ENCODE measurements at regions not wholly inside any gene's neighbourhood (a gene's known extent, or its start where the extent isn't known, plus 50 kb on each side); places are given as distances from the start of the nearest gene placed in this dataset.

- in situ Hi-C loops (cut with MboI; ENCODE audit: low sequenced_read_pairs, unreplicated experiment) = no loop called here
- no peak for TF ChIP-seq CTCF (IDR thresholded peaks at IDR 0.05; ENCODE audit: borderline replicate concordance, control extremely low read depth, extremely low read depth, insufficient read depth, missing control alignments)
- DNase-seq (ENCODE audit: low spot score) = no peak
These were observed 80.7 kb downstream of the DNTTIP2 start for GRCh38 chr1:93798291-93798690.

GRCh38 chr1:93784538-93784937, 94.5 kb downstream of the DNTTIP2 start:
- TF ChIP-seq CTCF (IDR thresholded peaks at IDR 0.05; ENCODE audit: borderline replicate concordance, control extremely low read depth, extremely low read depth, insufficient read depth, missing control alignments) = no peak
- in situ Hi-C loops (cut with MboI; ENCODE audit: low sequenced_read_pairs, unreplicated experiment) = no loop called here
- no peak for DNase-seq (ENCODE audit: low spot score)

GRCh38 chr1:93783876-93784275, 95.1 kb downstream of the DNTTIP2 start:
- TF ChIP-seq CTCF (IDR thresholded peaks at IDR 0.05; ENCODE audit: borderline replicate concordance, control extremely low read depth, extremely low read depth, insufficient read depth, missing control alignments) = no peak
- DNase-seq (ENCODE audit: low spot score) = no peak
- in situ Hi-C loops (cut with MboI; ENCODE audit: low sequenced_read_pairs, unreplicated experiment) = no loop called here

GRCh38 chr1:93779540-93780165, 98.0 kb upstream of the BCAR3 start:
- TF ChIP-seq CTCF (IDR thresholded peaks at IDR 0.05; ENCODE audit: borderline replicate concordance, control extremely low read depth, extremely low read depth, insufficient read depth, missing control alignments) = no peak
- no peak for DNase-seq (ENCODE audit: low spot score)
- in situ Hi-C loops (cut with MboI; ENCODE audit: low sequenced_read_pairs, unreplicated experiment) = no loop called here

GRCh38 chr1:93778457-93778856, 96.8 kb upstream of the BCAR3 start:
- in situ Hi-C loops (cut with MboI; ENCODE audit: low sequenced_read_pairs, unreplicated experiment) = no loop called here
- DNase-seq (ENCODE audit: low spot score) = no peak
- no peak for TF ChIP-seq CTCF (IDR thresholded peaks at IDR 0.05; ENCODE audit: borderline replicate concordance, control extremely low read depth, extremely low read depth, insufficient read depth, missing control alignments)

GRCh38 chr1:93777255-93777654, 95.6 kb upstream of the BCAR3 start:
- DNase-seq (ENCODE audit: low spot score) = no peak
- in situ Hi-C loops (cut with MboI; ENCODE audit: low sequenced_read_pairs, unreplicated experiment) = no loop called here
- no peak for TF ChIP-seq CTCF (IDR thresholded peaks at IDR 0.05; ENCODE audit: borderline replicate concordance, control extremely low read depth, extremely low read depth, insufficient read depth, missing control alignments)

All from GM13976 (cell line).